ENCODE measurements at regions not wholly inside any gene's neighbourhood (a gene's known extent, or its start where the extent isn't known, plus 50 kb on each side); places are given as distances from the start of the nearest gene placed in this dataset.

DNA sequence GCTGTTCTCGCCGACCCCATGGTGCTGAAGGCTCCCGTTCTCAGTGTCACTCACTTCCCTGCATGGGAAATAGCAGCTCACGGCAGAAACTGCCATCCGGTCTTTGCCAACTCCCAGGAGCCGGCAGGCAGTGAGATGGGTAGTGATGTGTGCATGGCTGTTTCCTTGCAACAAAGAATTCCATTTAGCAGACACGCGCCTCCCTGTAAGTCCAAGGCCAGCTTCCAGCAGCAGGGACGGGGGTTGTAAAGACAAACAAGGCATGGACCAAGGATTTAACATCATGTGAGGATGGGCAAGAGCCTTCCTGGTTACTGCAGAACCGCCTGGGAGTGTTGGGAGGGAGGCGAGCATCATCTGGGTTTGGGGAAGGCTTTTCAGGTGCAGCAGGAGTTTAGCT lies 273.1 kb downstream of the GLRX3 start:
- TF ChIP-seq, protein P1, sequence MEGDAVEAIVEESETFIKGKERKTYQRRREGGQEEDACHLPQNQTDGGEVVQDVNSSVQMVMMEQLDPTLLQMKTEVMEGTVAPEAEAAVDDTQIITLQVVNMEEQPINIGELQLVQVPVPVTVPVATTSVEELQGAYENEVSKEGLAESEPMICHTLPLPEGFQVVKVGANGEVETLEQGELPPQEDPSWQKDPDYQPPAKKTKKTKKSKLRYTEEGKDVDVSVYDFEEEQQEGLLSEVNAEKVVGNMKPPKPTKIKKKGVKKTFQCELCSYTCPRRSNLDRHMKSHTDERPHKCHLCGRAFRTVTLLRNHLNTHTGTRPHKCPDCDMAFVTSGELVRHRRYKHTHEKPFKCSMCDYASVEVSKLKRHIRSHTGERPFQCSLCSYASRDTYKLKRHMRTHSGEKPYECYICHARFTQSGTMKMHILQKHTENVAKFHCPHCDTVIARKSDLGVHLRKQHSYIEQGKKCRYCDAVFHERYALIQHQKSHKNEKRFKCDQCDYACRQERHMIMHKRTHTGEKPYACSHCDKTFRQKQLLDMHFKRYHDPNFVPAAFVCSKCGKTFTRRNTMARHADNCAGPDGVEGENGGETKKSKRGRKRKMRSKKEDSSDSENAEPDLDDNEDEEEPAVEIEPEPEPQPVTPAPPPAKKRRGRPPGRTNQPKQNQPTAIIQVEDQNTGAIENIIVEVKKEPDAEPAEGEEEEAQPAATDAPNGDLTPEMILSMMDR (IDR thresholded peaks at IDR 0.05; ENCODE audit: insufficient read depth, low read length, severe bottlenecking), result no peak
- DNase-seq (ENCODE audit: low read depth) (no peak), FAIRE-seq (no peak)

DNA sequence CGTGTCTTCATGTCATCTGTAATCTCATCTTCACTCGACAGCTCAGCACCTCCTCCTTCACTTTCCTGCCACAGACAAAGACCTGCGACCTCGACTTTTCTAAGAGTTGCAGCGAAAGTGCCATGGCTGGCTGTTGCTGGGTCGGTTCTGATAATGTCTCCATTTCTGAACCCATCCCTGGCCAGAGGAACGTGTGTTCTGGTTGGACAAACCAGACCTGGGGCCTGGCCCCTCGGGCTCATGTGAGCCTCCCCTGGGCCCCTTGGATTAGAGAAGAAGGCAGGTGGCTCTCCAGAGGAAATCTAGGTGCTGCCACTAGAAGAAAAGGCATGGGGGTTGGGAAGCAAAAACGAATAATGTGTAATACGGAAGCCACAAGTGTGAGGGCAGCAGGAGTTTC lies 273.7 kb downstream of the GLRX3 start:
- Histone ChIP-seq H3K4me3 (ENCODE audit: low read depth, low read length) (no peak overlapping the region), H3K36me3 (ENCODE audit: control insufficient read depth, insufficient read depth, low read length) (no peaks in the 10 kb centered on the region), H3K27me3 (ENCODE audit: control insufficient read depth, insufficient read depth, low read length) (no peaks in the 10 kb centered on the region)
- TF ChIP-seq, protein P1 (IDR thresholded peaks at IDR 0.05; ENCODE audit: insufficient read depth, low read length, severe bottlenecking), result no peak
- DNase-seq (ENCODE audit: low read depth) (no peak), FAIRE-seq (no peak)

More for the DNA sequence above, 273.1 kb downstream of the GLRX3 start:
- Histone ChIP-seq H3K4me3 (ENCODE audit: low read depth, low read length) (no peak overlapping the region), H3K27me3 (ENCODE audit: control insufficient read depth, insufficient read depth, low read length) (no peaks in the 10 kb centered on the region), H3K36me3 (ENCODE audit: control insufficient read depth, insufficient read depth, low read length) (no peaks in the 10 kb centered on the region)

DNA sequence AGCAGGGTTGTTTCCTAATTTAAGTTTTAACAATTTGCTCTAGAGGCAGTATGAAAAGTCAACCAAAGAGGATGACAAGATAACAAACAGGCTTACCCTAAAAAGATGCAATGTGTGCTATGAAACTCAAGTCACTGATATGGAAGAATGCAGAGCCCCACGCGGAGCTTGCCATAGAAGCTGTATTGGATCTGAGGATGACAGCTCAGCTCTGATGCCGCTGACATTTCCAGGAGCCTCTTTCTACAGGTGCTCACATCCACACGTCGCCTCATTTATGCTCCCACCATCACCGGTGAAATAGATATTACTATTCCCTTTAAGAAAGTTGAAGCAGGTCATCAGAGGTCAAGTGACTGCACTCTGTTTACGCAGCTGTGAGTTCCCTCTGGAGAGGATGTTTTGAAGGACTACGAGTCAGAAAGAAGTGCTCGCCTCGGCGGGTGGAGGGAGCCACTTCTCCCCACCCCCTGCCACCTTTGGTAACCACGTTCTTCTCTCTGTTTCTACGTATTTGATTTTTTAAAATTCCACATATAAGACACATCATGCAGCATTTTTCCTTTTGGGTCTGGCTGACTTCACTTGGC lies 275.4 kb downstream of the GLRX3 start:
- FAIRE-seq (no peak), DNase-seq (ENCODE audit: low read depth) (no peak)
- H3K36me3 ChIP-seq (ENCODE audit: control insufficient read depth, insufficient read depth, low read length), result no peaks in the 10 kb centered on the region
- no peaks in the 10 kb centered on the region for H3K27me3 ChIP-seq (ENCODE audit: control insufficient read depth, insufficient read depth, low read length)
- no peak overlapping the region for H3K4me3 ChIP-seq (ENCODE audit: low read depth, low read length)
- TF ChIP-seq, protein P1 (IDR thresholded peaks at IDR 0.05; ENCODE audit: insufficient read depth, low read length, severe bottlenecking), result no peak

DNA sequence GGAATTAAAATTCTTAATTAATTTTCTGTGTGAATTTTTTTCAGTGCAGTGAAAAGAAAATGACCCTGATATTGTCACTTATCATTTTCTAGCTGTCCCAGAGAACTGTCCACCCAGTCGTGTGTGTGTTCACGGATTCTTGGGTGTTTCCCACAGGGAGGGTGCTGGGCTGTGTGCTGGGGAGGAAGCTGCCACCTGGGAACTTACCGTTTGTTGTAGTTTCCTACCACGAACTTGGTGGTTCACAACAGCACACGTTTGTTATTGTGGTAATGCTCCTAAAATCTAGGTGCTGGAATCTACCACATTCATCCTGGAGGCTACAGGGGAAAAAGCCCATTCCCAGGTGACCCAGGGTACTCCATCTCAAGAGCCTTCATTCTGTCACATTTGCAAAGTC lies 276.1 kb downstream of the GLRX3 start:
- Histone ChIP-seq H3K4me3 (ENCODE audit: low read depth, low read length) (no peak overlapping the region), H3K36me3 (ENCODE audit: control insufficient read depth, insufficient read depth, low read length) (no peaks in the 10 kb centered on the region), H3K27me3 (ENCODE audit: control insufficient read depth, insufficient read depth, low read length) (no peaks in the 10 kb centered on the region)
- DNase-seq (ENCODE audit: low read depth) (no peak), FAIRE-seq (no peak)
- TF ChIP-seq, protein P1 (IDR thresholded peaks at IDR 0.05; ENCODE audit: insufficient read depth, low read length, severe bottlenecking), result no peak

DNA sequence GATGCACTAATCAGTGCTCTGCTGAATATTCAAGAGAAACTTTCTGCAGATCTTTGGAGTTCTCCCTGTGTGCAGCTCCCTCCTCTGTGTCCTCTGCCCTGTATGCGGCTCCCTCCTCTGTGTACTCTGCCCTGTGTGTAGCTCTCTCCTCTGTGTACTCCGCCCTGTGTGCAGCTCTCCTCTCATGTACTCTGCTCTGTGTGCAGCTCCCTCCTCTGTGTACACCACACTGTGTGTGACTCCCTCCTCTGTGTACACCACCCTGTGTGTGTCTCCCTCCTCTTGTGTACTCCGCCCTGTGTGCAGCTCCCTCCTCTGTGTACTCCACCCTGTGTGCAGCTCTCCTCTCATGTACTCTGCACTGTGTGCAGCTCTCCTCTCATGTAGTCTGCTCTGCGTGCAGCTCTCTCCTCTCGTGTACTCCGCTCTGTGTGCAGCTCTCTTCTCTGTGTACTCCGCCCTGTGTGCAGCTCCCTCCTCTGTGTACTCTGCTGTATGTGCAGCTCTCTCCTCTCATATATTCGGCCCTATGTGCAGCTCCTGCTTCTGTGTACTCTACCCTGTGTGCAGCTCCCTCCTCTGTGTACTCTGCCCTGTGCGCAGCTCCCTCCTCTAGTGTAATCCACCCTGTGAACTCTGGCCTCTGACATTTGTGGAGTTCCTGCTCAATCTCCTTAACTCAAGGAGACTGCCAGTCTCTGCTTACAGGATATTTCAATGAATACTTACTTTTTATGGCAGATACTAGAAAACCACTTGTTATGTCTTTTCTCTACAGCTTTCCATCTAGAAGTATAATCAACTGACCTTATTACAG lies 280.4 kb downstream of the GLRX3 start:
- TF ChIP-seq, protein P1 (IDR thresholded peaks at IDR 0.05; ENCODE audit: insufficient read depth, low read length, severe bottlenecking), result no peak
- no peaks in the 10 kb centered on the region for H3K36me3 ChIP-seq (ENCODE audit: control insufficient read depth, insufficient read depth, low read length)
- no peak for DNase-seq (ENCODE audit: low read depth)
- no peaks in the 10 kb centered on the region for H3K27me3 ChIP-seq (ENCODE audit: control insufficient read depth, insufficient read depth, low read length)
- no peak overlapping the region for H3K4me3 ChIP-seq (ENCODE audit: low read depth, low read length)
- FAIRE-seq, result no peak

Measured in bronchial epithelial cell (primary cell).